Upper lobe of left lung (tissue), 4 donors: ENCODE measurements at regions not wholly inside any gene's neighbourhood (a gene's known extent, or its start where the extent isn't known, plus 50 kb on each side); places are given as distances from the start of the nearest gene placed in this dataset.

Source experiments
- EP300 ChIP-seq, 4 donors: sonication (generic); formaldehyde crosslinking; IDR thresholded peaks; one replicate each; pipeline ENCODE4 v1.5.1; 2017; ENCODE audit warnings: antibody characterized with exemption in 4 of 4, control low read depth in 2 of 4
- TF ChIP-seq, protein P1 (sequence below), 6 experiments: fragments of 450-650 bp in 4 of 6; fragments of 200-600 bp in 2 of 6; sonication (generic) in 2 of 6; IDR thresholded peaks; one replicate each; pipeline ENCODE4 v1.5.1; 2016 to 2019; ENCODE audit warnings: antibody characterized with exemption in 6 of 6

DNA sequence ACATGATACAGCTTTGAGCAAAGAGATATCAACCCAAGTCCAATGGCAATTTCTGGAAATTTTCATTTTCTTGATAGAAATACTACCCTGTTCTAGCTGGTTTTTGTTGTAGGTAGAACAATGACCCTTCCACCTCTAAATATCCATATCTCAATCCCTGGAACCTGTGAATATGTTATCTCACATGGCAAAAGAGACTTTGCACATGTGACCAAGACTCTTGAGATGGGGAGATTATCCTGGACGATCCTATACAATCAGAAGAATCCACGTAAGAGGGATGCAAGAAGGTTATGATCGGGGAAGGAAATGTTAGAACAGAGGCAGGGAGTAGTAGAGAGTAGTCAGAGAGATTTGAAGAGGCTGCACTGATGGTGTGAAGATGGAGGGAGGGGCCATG is 124.9 kb downstream of the CCDC71L start:
- TF ChIP-seq, protein P1, sequence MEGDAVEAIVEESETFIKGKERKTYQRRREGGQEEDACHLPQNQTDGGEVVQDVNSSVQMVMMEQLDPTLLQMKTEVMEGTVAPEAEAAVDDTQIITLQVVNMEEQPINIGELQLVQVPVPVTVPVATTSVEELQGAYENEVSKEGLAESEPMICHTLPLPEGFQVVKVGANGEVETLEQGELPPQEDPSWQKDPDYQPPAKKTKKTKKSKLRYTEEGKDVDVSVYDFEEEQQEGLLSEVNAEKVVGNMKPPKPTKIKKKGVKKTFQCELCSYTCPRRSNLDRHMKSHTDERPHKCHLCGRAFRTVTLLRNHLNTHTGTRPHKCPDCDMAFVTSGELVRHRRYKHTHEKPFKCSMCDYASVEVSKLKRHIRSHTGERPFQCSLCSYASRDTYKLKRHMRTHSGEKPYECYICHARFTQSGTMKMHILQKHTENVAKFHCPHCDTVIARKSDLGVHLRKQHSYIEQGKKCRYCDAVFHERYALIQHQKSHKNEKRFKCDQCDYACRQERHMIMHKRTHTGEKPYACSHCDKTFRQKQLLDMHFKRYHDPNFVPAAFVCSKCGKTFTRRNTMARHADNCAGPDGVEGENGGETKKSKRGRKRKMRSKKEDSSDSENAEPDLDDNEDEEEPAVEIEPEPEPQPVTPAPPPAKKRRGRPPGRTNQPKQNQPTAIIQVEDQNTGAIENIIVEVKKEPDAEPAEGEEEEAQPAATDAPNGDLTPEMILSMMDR (IDR thresholded peaks at IDR 0.05) = no peak
- TF ChIP-seq EP300 (IDR thresholded peaks at IDR 0.05) = no peak
